ENCODE measurements at regions not wholly inside any gene's neighbourhood (a gene's known extent, or its start where the extent isn't known, plus 50 kb on each side); places are given as distances from the start of the nearest gene placed in this dataset.

- ChIA-PET POLR2A (no interaction called here), CTCF (no interaction called here)
- H3K27me3 Mint-ChIP-seq: no peaks in the 10 kb centered on the region
- DNase-seq (no peak), ATAC-seq (no peak)
- H3K36me3 Mint-ChIP-seq (ENCODE audit: low read depth): no peaks in the 10 kb centered on the region
- intact Hi-C loops (cut with micrococcal nuclease): no loop called here
- no peak overlapping the region for H3K4me3 Mint-ChIP-seq
- H3K4me1 Mint-ChIP-seq (ENCODE audit: low read depth): no peaks in the 10 kb centered on the region
- H3K9me3 Mint-ChIP-seq: peaks cover 12% of the 10 kb centered on the region
- TF ChIP-seq CTCF (IDR thresholded peaks at IDR 0.05): no peak
- H3K27ac Mint-ChIP-seq: no peak overlapping the region
Measured at GRCh38 chr1:96660503-96660902, 61.1 kb upstream of the PTBP2 start.

Data from activated CD8-positive, alpha-beta T cell treated with anti-CD3 and anti-CD28 coated beads for 36 hours (primary cell).